ENCODE measurements at regions not wholly inside any gene's neighbourhood (a gene's known extent, or its start where the extent isn't known, plus 50 kb on each side); places are given as distances from the start of the nearest gene placed in this dataset.

GRCh38 chr12:74820324-74820723 is 282.7 kb downstream of the ATXN7L3B start:
- Histone ChIP-seq H3K27me3 (ENCODE audit: control insufficient read depth, insufficient read depth, low read length) (no peaks in the 10 kb centered on the region), H3K4me1 (ENCODE audit: control insufficient read depth, insufficient read depth, low read length) (no peaks in the 10 kb centered on the region), H3K4me3 (ENCODE audit: low read depth, low read length) (no peak overlapping the region), H3K9me3 (ENCODE audit: control insufficient read depth, insufficient read depth, low read length) (no peaks in the 10 kb centered on the region), H3K36me3 (ENCODE audit: control insufficient read depth, insufficient read depth, low read length) (no peaks in the 10 kb centered on the region), H3K27ac (ENCODE audit: low read depth, low read length) (no peak overlapping the region)
- no peak for DNase-seq (ENCODE audit: low read depth in 4 of 6, low spot score in 6 of 6)
- no CpG with 5 or more reads among the region's 1 CpG for WGBS (ENCODE audit: insufficient coverage)

DNA sequence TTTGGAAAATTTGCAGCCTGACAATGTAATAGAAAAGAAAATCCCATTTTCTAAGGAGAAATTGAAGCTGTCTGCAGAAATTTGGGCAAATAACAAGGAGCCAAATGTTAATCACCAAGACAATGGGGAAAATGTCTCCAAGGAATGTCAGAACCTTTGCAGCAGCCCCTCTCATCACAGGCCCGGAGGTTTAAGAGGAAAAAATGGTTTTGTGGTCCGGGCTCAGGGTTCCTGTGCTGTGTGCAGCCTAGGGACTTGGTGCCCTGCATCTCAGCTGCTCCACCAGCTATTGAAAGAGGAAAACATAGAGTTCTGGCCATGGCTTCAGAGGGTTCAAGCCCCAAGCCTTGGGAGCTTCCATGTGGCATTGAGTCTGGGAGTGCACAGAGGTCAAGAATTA is 298.9 kb downstream of the ATXN7L3B start:
- no peak overlapping the region for H3K4me3 ChIP-seq (ENCODE audit: low read depth, low read length)

GRCh38 chr12:74846116-74846515 is 308.5 kb downstream of the ATXN7L3B start:
- 87% methylated on average over 1 of the region's 2 CpGs for WGBS (ENCODE audit: insufficient coverage)
- Histone ChIP-seq H3K36me3 (ENCODE audit: control insufficient read depth, insufficient read depth, low read length) (no peaks in the 10 kb centered on the region), H3K27me3 (ENCODE audit: control insufficient read depth, insufficient read depth, low read length) (no peaks in the 10 kb centered on the region), H3K9me3 (ENCODE audit: control insufficient read depth, insufficient read depth, low read length) (no peaks in the 10 kb centered on the region), H3K4me3 (ENCODE audit: low read depth, low read length) (no peak overlapping the region), H3K4me1 (ENCODE audit: control insufficient read depth, insufficient read depth, low read length) (no peaks in the 10 kb centered on the region), H3K27ac (ENCODE audit: low read depth, low read length) (no peak overlapping the region)
- no peak for DNase-seq (ENCODE audit: low read depth in 4 of 6, low spot score in 6 of 6)

More for the DNA sequence above, 298.9 kb downstream of the ATXN7L3B start:
- Histone ChIP-seq H3K36me3 (ENCODE audit: control insufficient read depth, insufficient read depth, low read length) (no peaks in the 10 kb centered on the region), H3K9me3 (ENCODE audit: control insufficient read depth, insufficient read depth, low read length) (no peaks in the 10 kb centered on the region), H3K27ac (ENCODE audit: low read depth, low read length) (no peak overlapping the region), H3K27me3 (ENCODE audit: control insufficient read depth, insufficient read depth, low read length) (no peaks in the 10 kb centered on the region), H3K4me1 (ENCODE audit: control insufficient read depth, insufficient read depth, low read length) (no peaks in the 10 kb centered on the region)
- WGBS (ENCODE audit: insufficient coverage): 80% methylated on average over 1 of the region's 2 CpGs
- no peak for DNase-seq (ENCODE audit: low read depth in 4 of 6, low spot score in 6 of 6)

DNA sequence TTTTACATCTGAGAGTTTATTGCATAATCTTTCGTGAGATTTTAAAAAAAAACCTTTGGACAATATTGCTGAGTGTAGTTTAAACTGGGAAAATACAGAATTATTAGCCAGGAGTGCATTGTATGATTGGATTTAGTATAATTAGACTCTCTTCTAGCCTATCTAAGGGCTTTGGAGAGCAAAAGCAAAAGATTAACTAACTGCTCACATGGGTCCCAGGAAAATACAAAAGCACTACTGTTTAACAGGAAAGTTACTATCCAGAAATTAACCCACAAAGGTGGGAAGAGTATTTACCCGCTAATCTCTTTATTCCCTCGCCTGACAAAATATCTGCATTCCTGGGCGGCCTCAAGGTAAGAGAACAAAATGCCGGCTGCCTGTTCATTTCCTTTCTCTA is 309.5 kb downstream of the ATXN7L3B start:
- Histone ChIP-seq H3K27me3 (ENCODE audit: control insufficient read depth, insufficient read depth, low read length) (no peaks in the 10 kb centered on the region), H3K4me1 (ENCODE audit: control insufficient read depth, insufficient read depth, low read length) (no peaks in the 10 kb centered on the region), H3K4me3 (ENCODE audit: low read depth, low read length) (no peak overlapping the region), H3K27ac (ENCODE audit: low read depth, low read length) (no peak overlapping the region), H3K36me3 (ENCODE audit: control insufficient read depth, insufficient read depth, low read length) (no peaks in the 10 kb centered on the region), H3K9me3 (ENCODE audit: control insufficient read depth, insufficient read depth, low read length) (no peaks in the 10 kb centered on the region)
- 56% methylated on average over 3 of the region's 5 CpGs for WGBS (ENCODE audit: insufficient coverage)
- no peak for DNase-seq (ENCODE audit: low read depth in 4 of 6, low spot score in 6 of 6)

- Histone ChIP-seq H3K27ac (ENCODE audit: low read depth, low read length) (no peak overlapping the region), H3K36me3 (ENCODE audit: control insufficient read depth, insufficient read depth, low read length) (no peaks in the 10 kb centered on the region), H3K4me3 (ENCODE audit: low read depth, low read length) (no peak overlapping the region), H3K4me1 (ENCODE audit: control insufficient read depth, insufficient read depth, low read length) (no peaks in the 10 kb centered on the region), H3K9me3 (ENCODE audit: control insufficient read depth, insufficient read depth, low read length) (no peaks in the 10 kb centered on the region), H3K27me3 (ENCODE audit: control insufficient read depth, insufficient read depth, low read length) (no peaks in the 10 kb centered on the region)
- WGBS (ENCODE audit: insufficient coverage): no CpG with 5 or more reads among the region's 2 CpGs
- DNase-seq (ENCODE audit: low read depth in 4 of 6, low spot score in 6 of 6): no peak
Measured at GRCh38 chr12:74848006-74848405, 310.4 kb downstream of the ATXN7L3B start.

DNA sequence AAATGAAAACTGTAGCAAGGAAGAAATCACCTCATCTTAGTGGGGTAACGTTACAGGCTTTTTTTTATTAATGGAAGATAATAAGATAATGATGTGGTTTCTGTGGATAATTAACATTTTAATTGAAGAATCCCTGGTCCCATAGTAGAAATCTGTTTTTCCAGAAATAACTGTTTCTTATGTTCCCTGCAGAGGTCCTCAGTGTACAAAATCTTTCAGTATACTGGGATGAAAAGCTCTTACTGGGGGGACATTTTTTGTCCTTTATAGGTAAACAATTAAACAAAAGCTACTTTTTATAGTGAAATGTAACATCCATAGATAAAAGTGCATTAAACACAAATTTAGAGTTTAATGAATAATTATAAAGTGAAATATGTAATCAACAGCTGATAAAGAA is 312.2 kb downstream of the ATXN7L3B start:
- H3K4me3 ChIP-seq (ENCODE audit: low read depth, low read length): no peak overlapping the region

GRCh38 chr12:74871817-74872216 is 334.2 kb downstream of the ATXN7L3B start:
- H3K36me3 ChIP-seq (ENCODE audit: control insufficient read depth, insufficient read depth, low read length): no peaks in the 10 kb centered on the region
- no peak overlapping the region for H3K27ac ChIP-seq (ENCODE audit: low read depth, low read length)
- H3K4me3 ChIP-seq (ENCODE audit: low read depth, low read length): no peak overlapping the region
- H3K27me3 ChIP-seq (ENCODE audit: control insufficient read depth, insufficient read depth, low read length): no peaks in the 10 kb centered on the region
- H3K4me1 ChIP-seq (ENCODE audit: control insufficient read depth, insufficient read depth, low read length): no peaks in the 10 kb centered on the region
- DNase-seq (ENCODE audit: low read depth in 4 of 6, low spot score in 6 of 6): no peak
- H3K9me3 ChIP-seq (ENCODE audit: control insufficient read depth, insufficient read depth, low read length): no peaks in the 10 kb centered on the region

More for the DNA sequence above, 312.2 kb downstream of the ATXN7L3B start:
- no peaks in the 10 kb centered on the region for H3K4me1 ChIP-seq (ENCODE audit: control insufficient read depth, insufficient read depth, low read length)
- H3K36me3 ChIP-seq (ENCODE audit: control insufficient read depth, insufficient read depth, low read length): no peaks in the 10 kb centered on the region
- no peak for DNase-seq (ENCODE audit: low read depth in 4 of 6, low spot score in 6 of 6)
- no peaks in the 10 kb centered on the region for H3K27me3 ChIP-seq (ENCODE audit: control insufficient read depth, insufficient read depth, low read length)
- no peak overlapping the region for H3K27ac ChIP-seq (ENCODE audit: low read depth, low read length)
- no CpG with 5 or more reads among the region's 1 CpG for WGBS (ENCODE audit: insufficient coverage)
- H3K9me3 ChIP-seq (ENCODE audit: control insufficient read depth, insufficient read depth, low read length): no peaks in the 10 kb centered on the region

DNA sequence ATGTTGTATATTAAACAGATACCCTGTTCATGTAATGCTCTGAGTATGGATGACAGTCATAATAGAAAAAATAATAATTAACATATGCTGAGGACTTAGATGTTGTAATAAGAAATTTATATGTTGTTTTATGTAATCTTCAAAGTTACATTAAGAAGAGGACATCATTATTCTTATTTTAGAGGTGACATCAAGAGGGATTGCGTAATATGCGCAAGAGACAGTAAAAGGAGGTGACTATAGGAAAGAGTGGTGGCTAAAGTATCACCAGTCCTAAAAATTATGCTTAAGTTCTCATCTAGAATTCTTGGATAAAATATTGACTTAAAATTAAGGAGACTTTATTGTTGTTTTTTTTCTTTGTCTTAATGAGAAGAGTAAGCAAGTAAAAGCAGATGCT is 323.9 kb downstream of the KCNC2 start:
- Histone ChIP-seq H3K36me3 (ENCODE audit: control insufficient read depth, insufficient read depth, low read length) (no peaks in the 10 kb centered on the region), H3K4me1 (ENCODE audit: control insufficient read depth, insufficient read depth, low read length) (no peaks in the 10 kb centered on the region), H3K27me3 (ENCODE audit: control insufficient read depth, insufficient read depth, low read length) (no peaks in the 10 kb centered on the region), H3K4me3 (ENCODE audit: low read depth, low read length) (no peak overlapping the region), H3K9me3 (ENCODE audit: control insufficient read depth, insufficient read depth, low read length) (no peaks in the 10 kb centered on the region), H3K27ac (ENCODE audit: low read depth, low read length) (no peak overlapping the region)
- WGBS (ENCODE audit: insufficient coverage): no CpG with 5 or more reads among the region's 2 CpGs
- no peak for DNase-seq (ENCODE audit: low read depth in 4 of 6, low spot score in 6 of 6)

DNA sequence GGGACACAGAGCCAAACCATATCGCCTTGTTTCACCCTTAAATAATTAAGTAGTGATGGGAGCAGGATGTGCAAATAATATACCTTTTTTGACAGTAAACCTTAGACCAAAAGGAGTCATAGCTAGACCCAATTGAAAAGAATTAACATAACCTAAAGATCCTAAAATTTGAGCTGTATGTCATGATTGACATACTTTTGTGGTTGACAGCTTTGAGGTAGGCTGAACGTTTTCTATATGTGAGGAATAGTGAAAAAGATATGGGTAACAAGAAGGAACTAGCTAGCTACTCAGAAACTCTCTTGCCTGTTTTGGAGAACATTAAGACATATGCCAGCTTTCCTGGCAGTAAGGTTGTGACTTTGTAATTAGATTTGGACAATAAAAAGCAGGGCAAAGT is 320.6 kb downstream of the KCNC2 start:
- no peak overlapping the region for H3K27ac ChIP-seq (ENCODE audit: low read depth, low read length)
- DNase-seq (ENCODE audit: low read depth in 4 of 6, low spot score in 6 of 6): no peak
- H3K9me3 ChIP-seq (ENCODE audit: control insufficient read depth, insufficient read depth, low read length): no peaks in the 10 kb centered on the region
- H3K4me3 ChIP-seq (ENCODE audit: low read depth, low read length): no peak overlapping the region
- no peaks in the 10 kb centered on the region for H3K27me3 ChIP-seq (ENCODE audit: control insufficient read depth, insufficient read depth, low read length)
- no peaks in the 10 kb centered on the region for H3K36me3 ChIP-seq (ENCODE audit: control insufficient read depth, insufficient read depth, low read length)
- WGBS (ENCODE audit: insufficient coverage): 88% methylated on average over 1 of the region's 2 CpGs
- H3K4me1 ChIP-seq (ENCODE audit: control insufficient read depth, insufficient read depth, low read length): no peaks in the 10 kb centered on the region

DNA sequence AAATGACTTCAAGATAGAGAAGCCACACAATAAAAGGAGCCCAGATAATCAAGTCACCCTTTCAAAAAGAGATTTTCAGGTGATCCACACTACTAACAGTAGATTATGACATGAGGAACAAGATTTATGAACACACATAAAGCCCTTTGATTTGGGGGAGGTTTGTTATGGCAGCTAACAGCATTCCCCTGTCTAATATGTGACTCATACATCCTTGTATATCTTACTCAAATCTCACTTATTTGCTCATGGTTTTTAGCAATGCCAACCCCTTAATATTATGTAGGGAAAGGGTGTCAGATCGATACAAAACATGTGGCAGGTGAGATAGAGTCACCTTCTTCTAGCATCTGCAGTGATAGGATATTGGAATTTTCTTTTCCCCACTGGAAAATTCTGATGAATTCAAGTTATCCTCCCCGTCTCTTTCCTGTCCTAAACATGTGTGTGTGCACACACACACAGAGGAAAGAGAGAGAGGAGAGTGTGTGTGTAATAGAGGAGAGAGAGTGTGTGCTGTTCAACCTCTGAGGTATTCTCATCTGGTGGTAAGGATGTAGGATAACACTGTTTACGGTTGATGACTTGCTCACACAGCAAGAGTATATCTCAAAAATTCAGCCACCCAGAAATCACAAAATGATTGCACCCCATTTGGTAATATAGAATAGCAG is 319.9 kb downstream of the KCNC2 start:
- H3K27me3 ChIP-seq (ENCODE audit: control insufficient read depth, insufficient read depth, low read length): no peaks in the 10 kb centered on the region
- no peak overlapping the region for H3K4me3 ChIP-seq (ENCODE audit: low read depth, low read length)
- WGBS (ENCODE audit: insufficient coverage): no CpG with 5 or more reads among the region's 3 CpGs
- H3K9me3 ChIP-seq (ENCODE audit: control insufficient read depth, insufficient read depth, low read length): no peaks in the 10 kb centered on the region
- DNase-seq (ENCODE audit: low read depth in 4 of 6, low spot score in 6 of 6): no peak
- H3K27ac ChIP-seq (ENCODE audit: low read depth, low read length): no peak overlapping the region
- H3K36me3 ChIP-seq (ENCODE audit: control insufficient read depth, insufficient read depth, low read length): no peaks in the 10 kb centered on the region
- H3K4me1 ChIP-seq (ENCODE audit: control insufficient read depth, insufficient read depth, low read length): no peaks in the 10 kb centered on the region
